Endothelial cell (in vitro differentiated cells): ENCODE measurements at regions not wholly inside any gene's neighbourhood (a gene's known extent, or its start where the extent isn't known, plus 50 kb on each side); places are given as distances from the start of the nearest gene placed in this dataset.

ENCODE experiments used
- DNase-seq: peaks from one replicate; pipeline ENCODE4 v3.0.0; 2021; ENCODE audit warnings: low spot score
- H3K27ac Mint-ChIP-seq: one replicate; pipeline ENCODE4 v1.8.0; 2021; ENCODE audit warnings: mixed read lengths, inconsistent platforms; ENCODE audit not compliant: unreplicated experiment
- H3K27me3 Mint-ChIP-seq: one replicate; pipeline ENCODE4 v1.8.0; 2021; ENCODE audit warnings: mild to moderate bottlenecking, moderate library complexity, mixed read lengths, inconsistent platforms; ENCODE audit not compliant: unreplicated experiment
- H3K36me3 Mint-ChIP-seq: one replicate; pipeline ENCODE4 v1.8.0; 2021; ENCODE audit warnings: mild to moderate bottlenecking, low read depth, mixed read lengths, inconsistent platforms; ENCODE audit not compliant: unreplicated experiment
- H3K4me1 Mint-ChIP-seq: one replicate; pipeline ENCODE4 v1.8.0; 2021; ENCODE audit warnings: mild to moderate bottlenecking, mixed read lengths, inconsistent platforms; ENCODE audit not compliant: unreplicated experiment
- H3K4me3 Mint-ChIP-seq: one replicate; pipeline ENCODE4 v1.8.0; 2021; ENCODE audit warnings: mild to moderate bottlenecking, mixed read lengths, inconsistent platforms; ENCODE audit not compliant: unreplicated experiment
- H3K9me3 Mint-ChIP-seq: one replicate; pipeline ENCODE4 v1.8.0; 2021; ENCODE audit warnings: mixed read lengths, inconsistent platforms; ENCODE audit not compliant: unreplicated experiment
- CTCF ChIP-seq: fragments of 200-600 bp; sonication (generic); IDR thresholded peaks from one replicate; pipeline ENCODE4 v1.5.0; 2021; ENCODE audit warnings: antibody characterized with exemption; ENCODE audit not compliant: unreplicated experiment

GRCh38 chr11:70643642-70644041 is 245.3 kb downstream of the CTTN start:
- TF ChIP-seq CTCF: no peak
- H3K4me1 Mint-ChIP-seq: peaks cover 24% of the 10 kb centered on the region
- H3K9me3 Mint-ChIP-seq: no peaks in the 10 kb centered on the region
- no peak overlapping the region for H3K27ac Mint-ChIP-seq
- no peak overlapping the region for H3K4me3 Mint-ChIP-seq
- H3K36me3 Mint-ChIP-seq: no peaks in the 10 kb centered on the region
- H3K27me3 Mint-ChIP-seq: peaks cover 4% of the 10 kb centered on the region
- no peak for DNase-seq

DNA sequence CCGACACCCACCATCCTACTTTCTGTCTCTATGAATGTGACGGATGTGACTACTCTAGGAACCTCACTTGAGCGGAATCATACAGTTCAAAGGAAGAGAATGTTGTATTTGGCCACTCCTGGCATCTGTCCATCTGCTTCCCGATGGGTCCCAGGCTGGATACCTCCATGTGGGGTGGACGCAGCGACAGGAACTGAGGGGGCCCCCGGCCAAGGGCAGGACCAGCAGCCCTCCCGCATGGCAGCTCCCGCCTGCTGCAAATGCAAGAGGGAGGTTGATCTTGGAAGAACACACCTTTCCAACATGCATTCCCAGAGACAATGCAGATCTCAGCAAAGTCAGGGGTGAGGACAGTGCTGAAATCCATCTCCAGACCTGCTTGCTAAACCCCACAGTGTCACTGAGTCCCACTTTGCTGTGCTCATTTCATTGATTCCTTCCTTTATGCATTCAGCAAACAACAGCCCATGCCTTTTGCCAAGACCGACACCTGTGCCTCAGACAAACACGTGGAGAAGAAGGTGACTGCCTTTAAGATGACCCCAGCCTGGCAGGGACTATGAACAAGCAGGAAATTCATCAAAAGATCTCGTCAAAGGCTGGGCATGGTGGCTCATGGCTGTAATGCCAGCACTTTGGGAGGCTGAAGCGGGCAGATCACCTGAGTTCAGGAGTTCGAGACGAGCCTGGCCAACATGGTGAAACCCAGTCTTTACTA is 246.2 kb downstream of the CTTN start:
- Mint-ChIP-seq H3K27me3 (peaks cover 4% of the 10 kb centered on the region), H3K36me3 (no peaks in the 10 kb centered on the region), H3K27ac (no peak overlapping the region), H3K4me3 (no peak overlapping the region), H3K4me1 (peaks cover 24% of the 10 kb centered on the region), H3K9me3 (no peaks in the 10 kb centered on the region)
- no peak for TF ChIP-seq CTCF
- no peak for DNase-seq

- DNase-seq: no peak
- H3K36me3 Mint-ChIP-seq: no peaks in the 10 kb centered on the region
- TF ChIP-seq CTCF: no peak
Measured at GRCh38 chr11:70645537-70645936, 247.2 kb downstream of the CTTN start.

GRCh38 chr11:70646272-70647049 is 248.1 kb downstream of the CTTN start:
- H3K27me3 Mint-ChIP-seq: peaks cover 5% of the 10 kb centered on the region
- H3K27ac Mint-ChIP-seq: no peak overlapping the region
- H3K9me3 Mint-ChIP-seq: no peaks in the 10 kb centered on the region
- DNase-seq: no peak
- H3K4me3 Mint-ChIP-seq: no peak overlapping the region
- peaks cover 24% of the 10 kb centered on the region for H3K4me1 Mint-ChIP-seq
- no peaks in the 10 kb centered on the region for H3K36me3 Mint-ChIP-seq
- no peak for TF ChIP-seq CTCF

More at GRCh38 chr11:70645537-70645936, 247.2 kb downstream of the CTTN start:
- H3K9me3 Mint-ChIP-seq: no peaks in the 10 kb centered on the region
- H3K4me3 Mint-ChIP-seq: no peak overlapping the region
- peaks cover 24% of the 10 kb centered on the region for H3K4me1 Mint-ChIP-seq
- no peak overlapping the region for H3K27ac Mint-ChIP-seq
- peaks cover 4% of the 10 kb centered on the region for H3K27me3 Mint-ChIP-seq
